NCI-H1436 (cell line): ENCODE measurements at regions not wholly inside any gene's neighbourhood (a gene's known extent, or its start where the extent isn't known, plus 50 kb on each side); places are given as distances from the start of the nearest gene placed in this dataset.

Experiments
- DNase-seq: peaks from one replicate; lab custom pipeline; 2025; lab: John Stamatoyannopoulos, UW

GRCh38 chr2:78465707-78466106 lies 559.8 kb upstream of the REG3G start:
- DNase-seq: no peak

DNA sequence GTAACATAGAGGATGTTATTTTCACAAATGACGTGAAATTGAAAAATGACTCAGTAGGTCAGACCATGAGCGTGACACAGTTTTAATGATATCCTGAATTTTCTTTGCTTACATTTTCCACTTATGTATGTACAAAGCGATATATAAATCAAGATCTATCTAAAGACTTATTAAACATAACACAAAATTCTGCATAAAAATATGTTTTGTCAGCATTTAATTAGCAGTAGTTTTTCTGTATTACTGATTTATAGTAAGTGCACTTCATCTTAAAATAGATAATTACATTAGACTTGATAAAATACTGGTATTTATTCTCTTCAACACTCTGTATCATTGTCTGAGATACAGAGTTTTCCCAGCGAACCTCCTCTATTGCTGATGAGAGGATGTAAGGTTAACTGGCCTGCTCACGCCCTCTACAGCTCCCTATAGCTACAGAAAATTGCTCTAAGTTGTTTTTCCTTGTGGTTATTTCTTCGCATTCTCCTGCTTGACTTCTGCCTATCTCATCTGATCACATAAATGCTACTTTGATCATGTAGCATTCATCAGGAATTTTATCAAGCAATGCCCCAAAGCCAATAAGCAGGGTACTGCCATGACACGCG lies 548.8 kb upstream of the REG3G start:
- DNase-seq: no peak

GRCh38 chr2:78486565-78486964 lies 538.9 kb upstream of the REG3G start:
- no peak for DNase-seq

- no peak for DNase-seq
These were observed 527.4 kb upstream of the REG3G start for GRCh38 chr2:78498125-78498524.

GRCh38 chr2:78506301-78506700 lies 519.2 kb upstream of the REG3G start:
- DNase-seq: no peak

DNA sequence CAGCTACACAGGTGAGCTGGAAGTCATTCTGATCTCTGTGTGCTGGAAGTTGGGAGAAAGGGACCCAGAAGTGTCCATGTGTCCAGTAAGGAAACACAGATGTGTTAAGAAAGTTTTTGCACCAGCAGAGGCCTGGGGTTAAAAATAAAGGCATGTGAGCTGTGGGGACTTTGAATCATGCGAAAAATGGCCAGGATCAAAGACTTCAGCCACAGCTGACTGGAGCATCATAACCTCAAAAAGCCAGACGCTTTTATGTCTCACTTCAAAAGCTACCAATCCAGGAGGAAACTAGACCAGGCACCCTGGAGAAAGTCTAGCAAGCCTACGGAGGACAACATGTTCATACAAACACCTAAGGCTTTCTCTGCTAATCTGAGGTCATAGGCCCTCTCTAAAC lies 503.6 kb upstream of the REG3G start:
- no peak for DNase-seq

DNA sequence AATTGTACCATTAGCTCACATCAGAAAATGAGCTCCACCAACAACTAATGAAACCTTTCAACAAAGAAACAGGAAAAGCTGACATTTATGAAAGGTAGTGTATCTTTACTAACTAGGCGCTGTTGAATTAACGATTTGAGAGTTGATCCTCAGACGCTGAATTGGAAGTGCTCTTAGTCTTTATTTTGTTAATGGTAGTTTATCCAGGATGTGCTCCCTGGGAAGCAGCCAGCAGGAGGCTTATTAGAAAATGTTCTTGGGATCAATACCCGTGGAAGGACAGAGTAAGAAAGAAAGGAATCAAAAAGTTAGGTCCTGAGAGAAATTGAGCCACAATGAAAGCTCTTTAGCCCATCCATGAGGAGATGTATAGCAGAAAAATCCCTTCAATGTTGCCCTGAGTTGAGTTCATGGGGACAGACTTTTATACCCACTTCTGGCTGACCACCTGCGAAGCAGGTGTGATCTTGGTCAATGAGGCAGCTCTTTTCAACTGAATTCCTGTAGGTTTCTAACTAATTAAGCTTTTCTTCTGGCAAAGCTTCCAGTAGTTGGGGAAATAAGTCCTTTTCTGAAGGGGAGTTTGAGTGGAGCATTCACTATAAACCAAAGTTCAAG lies 492.6 kb upstream of the REG3G start:
- DNase-seq: no peak

- DNase-seq: no peak
These were observed 490.1 kb upstream of the REG3G start for GRCh38 chr2:78535395-78535794.

DNA sequence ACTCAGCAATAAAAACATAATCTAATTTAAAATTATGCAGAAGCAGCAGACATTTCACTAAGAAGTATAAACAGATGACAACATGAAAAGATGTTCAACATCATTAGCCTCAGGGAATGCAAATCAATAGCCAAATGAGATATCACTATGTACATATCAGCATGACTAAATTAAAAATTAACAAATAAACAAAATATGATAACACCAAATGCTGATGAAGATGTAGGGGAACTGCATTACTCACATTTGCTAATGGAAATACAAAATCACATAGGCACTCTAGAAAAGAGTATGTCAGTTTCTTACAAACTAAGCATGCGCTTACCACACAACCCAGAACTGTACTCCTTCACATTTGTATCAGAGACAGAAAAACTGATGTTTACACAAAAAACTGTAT lies 487.2 kb upstream of the REG3G start:
- no peak for DNase-seq

GRCh38 chr2:78540255-78540654 lies 485.2 kb upstream of the REG3G start:
- DNase-seq: no peak

DNA sequence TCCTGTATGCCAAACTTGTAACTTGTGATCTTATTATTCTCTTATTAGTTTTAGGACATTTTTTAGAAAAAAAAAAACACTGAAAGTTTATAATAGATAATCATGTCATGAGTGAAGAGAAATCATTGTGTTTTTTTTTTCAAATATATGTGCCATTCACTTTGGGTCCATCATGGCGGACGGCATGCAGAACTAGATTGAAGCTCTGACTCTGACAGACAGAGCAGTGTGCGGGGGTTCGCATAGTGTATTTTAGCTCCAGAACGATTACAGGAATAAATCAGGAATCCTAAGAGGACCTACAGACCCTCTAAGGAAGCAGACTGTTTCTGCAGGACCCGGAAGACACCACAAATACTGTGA lies 484.4 kb upstream of the REG3G start:
- DNase-seq: no peak

- DNase-seq: peak; percentile 98
These were observed 483.8 kb upstream of the REG3G start for GRCh38 chr2:78541451-78542267.

DNA sequence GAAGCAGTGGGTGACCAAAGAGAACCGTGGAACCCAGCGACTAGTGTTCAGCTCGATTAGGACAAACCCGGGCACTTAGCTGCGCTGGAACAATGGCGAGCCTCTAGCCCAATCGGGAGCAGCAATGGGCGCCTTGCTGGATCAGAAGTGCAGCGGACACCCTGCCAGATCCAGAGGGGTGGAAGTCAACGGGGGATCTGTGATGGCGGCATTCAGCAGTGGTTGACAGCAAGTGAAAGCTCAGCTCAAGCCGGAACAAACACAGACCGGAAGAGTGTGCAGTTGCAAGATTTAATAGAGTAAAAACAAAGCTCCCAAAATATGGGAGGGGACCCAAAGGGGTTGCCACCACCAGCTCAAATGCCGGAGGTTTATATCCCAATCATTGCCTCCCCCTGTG lies 478.7 kb upstream of the REG3G start:
- DNase-seq: peak; percentile 28

DNA sequence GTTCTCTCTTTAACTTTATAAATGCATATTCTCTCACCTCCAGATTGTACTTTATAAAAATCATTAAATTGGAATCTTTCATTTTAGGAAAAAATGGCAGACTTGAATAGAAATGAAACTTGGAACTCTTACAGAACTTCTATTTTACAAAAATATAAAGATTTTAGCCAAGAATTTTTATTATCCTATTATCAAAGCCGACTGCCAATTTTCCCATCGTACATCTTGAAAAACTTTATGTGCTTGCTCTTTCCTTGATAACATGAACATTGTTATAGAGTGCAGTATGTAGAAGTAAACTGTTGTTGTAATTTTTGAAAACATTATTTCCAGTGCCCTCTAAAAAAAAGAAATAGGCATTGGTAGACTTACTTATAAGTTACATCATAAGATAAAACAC lies 475.7 kb upstream of the REG3G start:
- DNase-seq: no peak

DNA sequence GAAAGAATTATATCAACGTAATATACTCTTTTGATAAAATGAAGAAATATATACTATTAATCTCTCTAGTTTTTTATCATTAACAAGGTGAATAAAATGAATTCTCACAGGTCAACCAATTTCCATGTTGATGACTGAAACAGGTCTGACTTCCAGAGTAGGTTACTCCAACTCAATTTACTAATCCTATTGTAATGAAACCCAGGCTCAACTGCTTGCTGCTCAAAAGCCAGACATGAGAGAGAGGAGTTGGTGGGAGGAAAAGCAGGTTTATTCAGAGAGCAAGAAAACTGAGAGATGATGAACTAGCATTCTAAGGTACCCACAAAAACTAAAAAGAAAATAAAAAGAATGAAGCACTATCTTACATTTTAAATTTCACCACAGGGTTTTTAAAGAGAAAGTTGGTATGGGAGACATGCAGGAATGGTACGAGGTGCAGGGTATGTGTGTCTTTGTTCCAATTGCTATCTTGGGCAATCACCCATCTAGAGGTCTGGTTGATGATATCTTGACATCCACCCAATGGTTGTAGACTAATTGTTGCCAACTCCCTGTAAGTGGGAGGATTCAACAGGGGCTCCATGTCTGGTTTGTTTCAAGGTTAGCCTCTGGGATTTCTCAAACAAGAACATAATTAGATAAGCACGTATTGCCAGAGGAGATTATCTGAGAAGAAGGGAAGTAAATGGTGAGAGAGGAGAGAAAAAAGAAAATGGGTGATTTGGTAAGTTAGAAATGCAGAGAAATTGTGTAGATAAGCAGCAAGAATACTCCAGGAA lies 471.4 kb upstream of the REG3G start:
- DNase-seq: no peak

DNA sequence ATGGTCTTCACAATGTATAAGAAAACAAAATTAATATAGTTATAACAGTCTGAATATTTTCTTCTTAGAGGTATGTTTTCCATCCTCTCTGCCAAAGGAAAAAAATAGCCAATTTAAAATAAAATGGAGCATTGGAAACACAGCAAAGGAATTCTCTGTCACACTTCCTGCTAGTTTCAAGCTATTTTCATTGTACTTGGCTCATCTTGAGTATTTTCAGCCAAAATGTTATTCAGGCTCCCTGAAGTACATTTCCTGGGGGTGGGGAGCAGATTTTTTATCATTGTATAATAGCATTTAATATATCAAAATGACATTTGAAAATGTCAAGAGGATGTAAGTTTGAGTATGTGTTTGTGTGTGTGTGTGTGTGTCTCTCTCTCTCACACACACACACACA lies 463.6 kb upstream of the REG3G start:
- DNase-seq: no peak

DNA sequence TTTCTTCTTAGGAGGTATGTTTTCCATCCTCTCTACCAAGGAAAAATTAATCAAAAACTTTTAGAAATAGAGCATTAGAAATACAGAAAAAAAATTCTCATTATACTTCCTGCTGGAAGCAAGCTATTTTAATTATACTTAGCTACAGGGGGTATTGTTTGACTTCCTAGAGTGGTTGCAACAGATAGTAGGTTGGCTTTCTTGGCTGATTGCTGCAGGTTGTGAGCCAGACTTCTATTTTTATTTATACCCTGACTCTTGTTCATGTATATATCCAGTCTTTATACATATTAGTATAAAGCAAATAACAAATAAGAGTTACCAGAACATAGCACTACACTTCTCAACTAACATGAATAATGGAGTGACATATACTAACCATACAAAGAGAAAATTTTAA lies 460.8 kb upstream of the REG3G start:
- DNase-seq: no peak

DNA sequence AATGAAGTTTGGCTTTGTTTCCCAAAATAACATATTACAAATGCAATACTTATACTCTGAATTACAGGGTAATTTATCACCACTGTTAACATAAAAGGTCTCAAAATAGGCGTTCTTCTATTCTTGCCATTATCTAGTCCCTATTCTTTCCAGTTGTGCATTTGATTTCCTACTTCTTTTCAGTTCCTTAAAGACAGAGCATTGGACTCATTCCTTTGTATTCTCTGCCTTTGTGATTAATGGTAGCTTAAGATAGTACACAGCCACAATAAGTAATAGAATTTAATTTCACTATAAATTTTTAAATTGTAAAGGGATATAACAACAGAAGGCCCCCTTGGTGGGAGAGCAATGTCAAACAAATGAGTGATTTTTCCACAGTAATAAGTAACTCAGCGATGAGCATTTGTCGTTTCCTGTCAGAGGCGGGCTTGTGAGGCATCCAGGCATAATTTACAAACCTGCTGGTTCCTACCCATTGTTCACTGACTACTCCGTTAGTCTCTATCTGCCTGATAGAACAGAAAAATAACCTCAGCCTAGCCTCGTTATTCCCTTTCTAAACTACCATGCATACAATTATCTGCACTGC lies 456.6 kb upstream of the REG3G start:
- no peak for DNase-seq

DNA sequence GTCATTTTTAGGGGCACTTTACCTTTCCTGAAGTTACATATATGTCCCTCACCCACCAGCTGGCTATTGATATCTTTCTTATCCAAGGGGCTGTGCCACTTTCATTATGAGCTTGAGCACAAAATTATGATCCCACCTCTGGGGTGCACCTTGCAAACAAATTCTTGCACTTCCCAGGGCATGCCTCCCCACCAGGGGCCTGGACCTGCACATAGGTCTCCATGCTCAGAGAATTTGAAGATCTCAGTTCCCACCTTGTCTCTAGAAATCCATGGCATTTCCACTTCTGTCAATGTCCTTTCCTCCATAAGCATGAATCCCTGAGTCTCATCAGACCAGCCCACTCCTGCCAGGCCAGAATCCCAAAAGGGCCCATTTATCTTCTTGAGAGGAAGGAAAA lies 449.1 kb upstream of the REG3G start:
- no peak for DNase-seq

GRCh38 chr2:78585871-78586270 lies 439.6 kb upstream of the REG3G start:
- no peak for DNase-seq

- DNase-seq: no peak
These were observed 439.2 kb upstream of the REG3G start for GRCh38 chr2:78586316-78586715.

DNA sequence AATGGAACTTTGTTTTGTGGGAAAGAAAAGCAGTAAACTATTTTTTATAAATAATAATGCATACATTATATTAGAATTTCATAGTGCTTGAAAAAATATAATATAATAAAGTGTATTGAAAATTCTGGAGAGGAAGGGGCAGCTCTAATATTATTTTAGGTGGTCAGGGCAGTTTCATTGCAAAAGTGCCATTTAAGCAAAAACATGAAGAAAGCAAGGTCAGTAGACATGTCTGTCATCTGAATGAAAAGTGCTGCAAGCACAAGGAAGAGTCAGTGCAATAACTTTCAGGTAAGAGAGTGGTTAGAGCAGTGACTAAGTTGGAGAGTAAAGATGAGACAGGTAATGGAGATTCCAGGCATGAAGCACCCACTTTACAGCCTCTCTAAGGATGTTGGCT lies 435.6 kb upstream of the REG3G start:
- no peak for DNase-seq
